T-helper 17 cell (primary cell): ENCODE measurements at regions not wholly inside any gene's neighbourhood (a gene's known extent, or its start where the extent isn't known, plus 50 kb on each side); places are given as distances from the start of the nearest gene placed in this dataset.
A peak's percentile ranks its signal among the peaks of the same experiment; 100 is the strongest.

Source experiments
- ATAC-seq: fragments of 150-1000 bp; cut with Tn5 transposase; 2 replicates; pipeline ENCODE4 v1.10.0; 2021; ENCODE audit warnings: mild to moderate bottlenecking, moderate library complexity
- DNase-seq, 3 donors: peaks; one replicate each; pipeline versions ENCODE4 v3.0.0 to v3.0.0-alpha.2; 2020 to 2021
- H3K9me3 ChIP-seq: one replicate; pipeline ENCODE4 v1.7.0; 2013; ENCODE audit warnings: low read length, mild to moderate bottlenecking; ENCODE audit not compliant: control insufficient read depth, poor library complexity, severe bottlenecking
- H3K27ac Mint-ChIP-seq: one replicate; pipeline ENCODE4 v1.8.0; 2022; ENCODE audit warnings: mild to moderate bottlenecking, moderate library complexity, mixed read lengths
- H3K27me3 Mint-ChIP-seq: one replicate; pipeline ENCODE4 v1.8.0; 2022; ENCODE audit warnings: mixed read lengths
- H3K36me3 Mint-ChIP-seq: one replicate; pipeline ENCODE4 v1.8.0; 2022; ENCODE audit warnings: low read depth, mixed read lengths
- H3K4me1 Mint-ChIP-seq: one replicate; pipeline ENCODE4 v1.8.0; 2022; ENCODE audit warnings: mild to moderate bottlenecking, mixed read lengths
- H3K4me3 Mint-ChIP-seq: one replicate; pipeline ENCODE4 v1.8.0; 2022; ENCODE audit warnings: mild to moderate bottlenecking, moderate library complexity, mixed read lengths

GRCh38 chr13:44171861-44172260 lies 201.8 kb upstream of the SERP2 start:
- Mint-ChIP-seq H3K4me3 (no peak overlapping the region), H3K27ac (no peak overlapping the region)
- no peak for DNase-seq

DNA sequence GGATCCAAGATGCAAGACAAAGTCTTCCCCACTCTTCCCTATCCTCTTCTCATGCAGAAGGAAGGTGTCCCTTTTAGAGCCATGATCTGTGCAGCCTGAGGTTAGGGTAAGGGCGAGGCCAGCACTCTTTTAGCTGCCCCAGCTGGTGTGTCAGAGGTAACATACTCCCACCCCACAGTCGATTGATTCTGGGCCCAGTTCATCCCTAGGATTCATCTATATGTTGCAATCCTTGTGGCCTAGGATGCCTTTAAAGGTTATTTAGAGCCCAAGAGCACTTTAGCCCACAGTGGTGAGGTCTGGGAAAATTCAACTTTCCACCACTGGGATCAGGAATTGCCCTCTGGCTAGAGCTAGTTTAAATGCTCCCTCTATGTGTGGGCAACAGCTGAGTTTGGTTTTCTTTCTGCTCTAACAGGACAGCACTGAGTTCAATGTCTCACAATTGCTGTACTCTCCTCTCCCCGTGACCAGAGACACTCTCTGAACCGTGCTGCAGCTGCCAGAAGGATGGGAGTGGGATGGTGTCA lies 201.3 kb upstream of the SERP2 start:
- Mint-ChIP-seq H3K4me1 (no peaks in the 10 kb centered on the region), H3K27me3 (peaks cover 11% of the 10 kb centered on the region), H3K4me3 (no peak overlapping the region), H3K36me3 (no peaks in the 10 kb centered on the region), H3K27ac (no peak overlapping the region)
- H3K9me3 ChIP-seq, result no peaks in the 10 kb centered on the region
- ATAC-seq (no peak), DNase-seq (no peak)

More at GRCh38 chr13:44171861-44172260, 201.8 kb upstream of the SERP2 start:
- ATAC-seq, result no peak
- no peaks in the 10 kb centered on the region for H3K9me3 ChIP-seq
- Mint-ChIP-seq H3K27me3 (peaks cover 11% of the 10 kb centered on the region), H3K36me3 (no peaks in the 10 kb centered on the region), H3K4me1 (no peaks in the 10 kb centered on the region)

GRCh38 chr13:44174769-44175425 lies 198.7 kb upstream of the SERP2 start:
- no peak for ATAC-seq
- no peaks in the 10 kb centered on the region for H3K36me3 Mint-ChIP-seq
- H3K27ac Mint-ChIP-seq, result peak overlapping the region; percentile 24
- no peaks in the 10 kb centered on the region for H3K9me3 ChIP-seq
- H3K27me3 Mint-ChIP-seq, result peaks cover 19% of the 10 kb centered on the region
- no peak for DNase-seq
- no peak overlapping the region for H3K4me3 Mint-ChIP-seq
- peaks cover 2% of the 10 kb centered on the region for H3K4me1 Mint-ChIP-seq

DNA sequence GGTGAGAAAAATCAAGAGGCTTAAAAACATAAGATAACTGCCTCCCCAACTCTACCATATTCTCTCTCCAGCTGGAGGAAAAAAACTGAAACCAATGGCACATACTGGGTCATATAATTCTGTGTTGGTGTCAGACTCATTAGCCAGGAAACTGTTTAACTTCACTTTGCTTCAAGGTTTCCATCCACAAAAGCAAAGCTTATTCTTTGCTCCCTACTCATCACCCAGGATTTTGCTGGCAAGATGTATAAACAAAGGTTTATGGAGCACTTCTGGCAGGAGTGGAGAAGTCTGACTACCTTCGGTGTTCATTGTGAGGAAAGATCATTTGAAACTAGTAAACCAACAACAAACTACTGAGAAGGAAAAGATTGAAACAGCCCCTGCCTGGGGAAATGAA lies 197.5 kb upstream of the SERP2 start:
- Mint-ChIP-seq H3K27me3 (peaks cover 32% of the 10 kb centered on the region), H3K4me1 (peaks cover 2% of the 10 kb centered on the region), H3K27ac (no peak overlapping the region), H3K36me3 (no peaks in the 10 kb centered on the region), H3K4me3 (no peak overlapping the region)
- no peaks in the 10 kb centered on the region for H3K9me3 ChIP-seq
- ATAC-seq, result no peak
- no peak for DNase-seq

DNA sequence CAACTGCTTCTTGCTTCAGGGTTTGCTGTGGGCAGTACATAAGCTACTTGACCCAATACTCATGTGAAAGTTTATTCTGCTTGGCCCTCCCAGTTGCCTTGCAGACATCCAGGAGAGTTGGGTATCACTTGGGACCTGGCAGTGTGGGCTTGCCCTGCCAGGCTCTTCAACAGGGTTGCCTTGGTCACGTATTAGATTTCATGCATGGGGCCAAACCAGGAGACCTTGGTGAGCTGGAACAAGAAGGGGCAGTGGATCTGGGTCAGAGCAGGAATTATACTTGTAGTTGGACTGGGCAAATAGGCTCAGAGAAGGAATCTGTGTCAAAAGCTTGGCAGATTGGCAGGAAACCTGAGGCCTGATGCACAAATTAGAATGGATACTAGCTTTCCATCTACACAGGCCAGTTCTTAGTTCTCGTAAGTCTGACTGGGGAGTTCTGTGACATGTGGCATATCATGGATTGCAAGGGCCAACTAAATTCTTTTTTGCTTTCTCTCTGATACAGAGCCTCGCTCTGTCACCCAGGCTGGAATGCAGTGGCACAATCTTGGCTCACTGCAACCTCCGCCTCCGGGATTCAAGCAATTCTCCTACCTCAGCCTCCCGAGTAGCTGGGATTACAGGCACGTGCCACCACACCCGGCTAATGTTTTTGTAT lies 192.6 kb upstream of the SERP2 start:
- ATAC-seq (no peak), DNase-seq (no peak)
- no peak overlapping the region for H3K27ac Mint-ChIP-seq
- no peak overlapping the region for H3K4me3 Mint-ChIP-seq
- H3K27me3 Mint-ChIP-seq, result peaks cover 34% of the 10 kb centered on the region
- H3K36me3 Mint-ChIP-seq, result no peaks in the 10 kb centered on the region
- H3K9me3 ChIP-seq, result peaks cover 3% of the 10 kb centered on the region
- peaks cover 2% of the 10 kb centered on the region for H3K4me1 Mint-ChIP-seq

GRCh38 chr13:44181931-44182330 lies 191.7 kb upstream of the SERP2 start:
- H3K27me3 Mint-ChIP-seq, result peaks cover 30% of the 10 kb centered on the region
- no peak for DNase-seq
- H3K36me3 Mint-ChIP-seq, result no peaks in the 10 kb centered on the region
- ATAC-seq, result no peak
- H3K9me3 ChIP-seq, result peaks cover 3% of the 10 kb centered on the region
- H3K4me1 Mint-ChIP-seq, result peaks cover 2% of the 10 kb centered on the region
- H3K27ac Mint-ChIP-seq, result no peak overlapping the region
- H3K4me3 Mint-ChIP-seq, result no peak overlapping the region

- H3K9me3 ChIP-seq, result peaks cover 3% of the 10 kb centered on the region
- ATAC-seq, result no peak
- no peaks in the 10 kb centered on the region for H3K4me1 Mint-ChIP-seq
- H3K27ac Mint-ChIP-seq, result no peak overlapping the region
- H3K4me3 Mint-ChIP-seq, result no peak overlapping the region
- DNase-seq, result no peak
- H3K27me3 Mint-ChIP-seq, result peaks cover 23% of the 10 kb centered on the region
- H3K36me3 Mint-ChIP-seq, result no peaks in the 10 kb centered on the region
These were observed 188.9 kb upstream of the SERP2 start for GRCh38 chr13:44184740-44185139.

GRCh38 chr13:44188257-44188656 lies 185.4 kb upstream of the SERP2 start:
- Mint-ChIP-seq H3K27me3 (peaks cover 1% of the 10 kb centered on the region), H3K36me3 (no peaks in the 10 kb centered on the region), H3K27ac (no peak overlapping the region), H3K4me1 (no peaks in the 10 kb centered on the region), H3K4me3 (no peak overlapping the region)
- peaks cover 3% of the 10 kb centered on the region for H3K9me3 ChIP-seq
- DNase-seq (no peak), ATAC-seq (no peak)

DNA sequence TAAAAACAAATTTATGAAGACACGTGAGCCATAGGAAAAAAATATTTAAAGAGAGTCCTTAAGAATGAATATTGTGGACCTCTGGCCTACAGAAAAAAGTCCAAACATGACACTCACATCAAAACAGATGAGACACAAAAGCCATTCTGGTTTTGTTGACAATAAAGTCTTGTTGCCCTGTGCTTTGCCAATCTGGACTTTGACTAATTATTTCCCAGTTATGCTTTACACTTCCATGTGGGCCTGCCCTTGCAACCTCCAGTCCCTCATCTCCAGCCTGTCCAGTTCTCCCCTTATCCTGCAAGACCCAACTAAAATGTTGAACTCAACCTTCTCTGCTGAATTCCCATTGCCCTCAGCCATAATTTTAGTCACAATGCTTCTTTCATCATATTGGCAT lies 184.5 kb upstream of the SERP2 start:
- Mint-ChIP-seq H3K4me1 (no peaks in the 10 kb centered on the region), H3K36me3 (no peaks in the 10 kb centered on the region), H3K27me3 (no peaks in the 10 kb centered on the region), H3K27ac (no peak overlapping the region), H3K4me3 (no peak overlapping the region)
- no peak for ATAC-seq
- DNase-seq, result no peak
- H3K9me3 ChIP-seq, result no peaks in the 10 kb centered on the region

DNA sequence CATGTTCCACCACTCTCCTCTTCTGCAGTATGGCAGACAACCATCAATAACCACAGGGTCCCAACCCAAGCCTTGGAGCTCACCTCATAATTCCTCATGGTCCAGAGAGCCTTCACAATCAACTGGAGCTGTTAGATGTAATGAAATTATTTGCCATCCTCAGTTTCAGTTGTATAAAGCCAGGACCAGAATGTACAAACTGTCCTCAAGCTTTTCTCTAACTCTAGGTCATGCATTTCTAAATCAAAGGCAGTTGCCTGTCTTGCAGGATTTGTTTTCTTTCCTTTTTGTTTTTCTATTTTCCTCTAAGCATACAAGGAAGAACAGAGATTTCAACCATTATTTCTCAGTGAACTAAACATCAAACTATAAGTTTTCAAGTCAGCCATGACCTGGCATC lies 182.5 kb upstream of the SERP2 start:
- Mint-ChIP-seq H3K27me3 (no peaks in the 10 kb centered on the region), H3K27ac (no peak overlapping the region), H3K4me3 (no peak overlapping the region), H3K36me3 (peaks cover 2% of the 10 kb centered on the region), H3K4me1 (peaks cover 9% of the 10 kb centered on the region)
- DNase-seq, result no peak
- no peak for ATAC-seq
- H3K9me3 ChIP-seq, result no peaks in the 10 kb centered on the region

DNA sequence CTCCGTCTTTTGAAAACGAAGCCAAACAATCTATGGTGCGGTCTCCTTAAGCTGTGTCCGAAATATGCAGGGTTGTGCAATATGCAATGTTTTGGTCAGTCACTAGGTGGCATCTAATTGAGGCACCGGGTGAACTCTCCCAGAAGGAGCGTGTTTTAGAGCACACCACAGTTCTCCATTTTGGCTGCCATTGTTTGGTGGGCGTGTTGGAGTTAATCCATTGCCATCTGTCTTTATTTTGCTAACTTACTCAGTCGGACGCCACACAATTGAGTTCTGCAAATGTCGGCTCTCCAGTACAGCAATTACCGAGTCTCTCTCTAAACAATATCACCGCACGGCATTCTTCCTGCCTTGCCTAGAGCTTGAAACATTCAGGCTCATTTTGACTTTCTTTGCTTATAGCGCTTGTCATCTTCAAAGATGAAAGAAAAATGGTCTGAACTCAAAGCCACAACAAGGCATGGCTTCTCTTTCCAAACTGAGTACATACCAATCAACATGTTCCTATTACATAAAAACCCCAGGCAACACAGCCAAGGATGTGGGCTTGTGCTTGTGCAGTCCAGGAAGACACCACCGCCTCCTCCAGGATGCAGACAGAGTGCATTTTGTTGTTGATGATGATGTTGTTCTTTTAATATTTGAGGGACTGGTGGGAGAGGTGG lies 182.0 kb upstream of the SERP2 start:
- Mint-ChIP-seq H3K36me3 (peaks cover 5% of the 10 kb centered on the region), H3K4me1 (peaks cover 13% of the 10 kb centered on the region), H3K27me3 (peaks cover 4% of the 10 kb centered on the region), H3K4me3 (no peak overlapping the region), H3K27ac (peak overlapping the region; percentile 0)
- DNase-seq (no peak), ATAC-seq (peak; percentile 86)
- no peaks in the 10 kb centered on the region for H3K9me3 ChIP-seq

- peaks cover 9% of the 10 kb centered on the region for H3K27me3 Mint-ChIP-seq
- H3K4me1 Mint-ChIP-seq, result peaks cover 22% of the 10 kb centered on the region
- no peak for ATAC-seq
- peaks cover 5% of the 10 kb centered on the region for H3K36me3 Mint-ChIP-seq
- H3K27ac Mint-ChIP-seq, result no peak overlapping the region
- H3K9me3 ChIP-seq, result no peaks in the 10 kb centered on the region
- peak overlapping the region; percentile 39 for H3K4me3 Mint-ChIP-seq
- DNase-seq, result no peak
These were observed 179.9 kb upstream of the SERP2 start for GRCh38 chr13:44193731-44194130.

GRCh38 chr13:44195245-44195644 lies 178.4 kb upstream of the SERP2 start:
- peaks cover 22% of the 10 kb centered on the region for H3K4me1 Mint-ChIP-seq
- H3K4me3 Mint-ChIP-seq, result no peak overlapping the region
- DNase-seq (no peak), ATAC-seq (no peak)
- H3K27me3 Mint-ChIP-seq, result peaks cover 9% of the 10 kb centered on the region
- peaks cover 5% of the 10 kb centered on the region for H3K36me3 Mint-ChIP-seq
- H3K9me3 ChIP-seq, result no peaks in the 10 kb centered on the region
- H3K27ac Mint-ChIP-seq, result peak overlapping the region; percentile 59
